Fibroblast of lung (primary cell): ENCODE measurements at regions not wholly inside any gene's neighbourhood (a gene's known extent, or its start where the extent isn't known, plus 50 kb on each side); places are given as distances from the start of the nearest gene placed in this dataset.

ENCODE experiments used
- DNase-seq, 2 donors: peaks; one replicate each; pipeline versions ENCODE4 v3.0.0 to v3.0.0-alpha.2; 2010; ENCODE audit warnings: low read depth in 2 of 2
- H2AFZ ChIP-seq: 2 replicates; pipeline ENCODE4 v1.5.1; 2012; ENCODE audit warnings: low read length, control low read depth, inconsistent platforms
- H3K27ac ChIP-seq: 2 replicates; pipeline ENCODE4 v1.5.1; 2011; ENCODE audit warnings: low read length, control low read depth; ENCODE audit not compliant: insufficient read depth
- H3K27me3 ChIP-seq: 2 replicates; pipeline ENCODE4 v1.5.1; 2011; ENCODE audit warnings: mild to moderate bottlenecking, low read length; ENCODE audit not compliant: control insufficient read depth, insufficient read depth
- H3K36me3 ChIP-seq: 2 replicates; pipeline ENCODE4 v1.5.1; 2011; ENCODE audit warnings: low read length; ENCODE audit not compliant: control insufficient read depth, insufficient read depth
- H3K4me1 ChIP-seq: 2 replicates; pipeline ENCODE4 v1.5.1; 2011; ENCODE audit warnings: low read length; ENCODE audit not compliant: control insufficient read depth, insufficient read depth; ENCODE audit errors: extremely low read depth
- H3K4me2 ChIP-seq: 2 replicates; pipeline ENCODE4 v1.5.1; 2011; ENCODE audit warnings: low read length, control low read depth; ENCODE audit not compliant: insufficient read depth; ENCODE audit errors: extremely low read depth
- H3K4me3 ChIP-seq, 4 experiments: fragments of 200-600 bp in 1 of 4; sonication (generic) in 1 of 4; replicated peaks in 1 of 4; 2 replicates each; pipeline ENCODE4 v1.5.1; 2011 to 2016; ENCODE audit warnings: low read length in 4 of 4, low read depth in 3 of 4, mild to moderate bottlenecking in 3 of 4, control low read depth in 2 of 4, inconsistent platforms in 1 of 4, mixed read lengths in 1 of 4; ENCODE audit not compliant: insufficient read depth in 1 of 4; ENCODE audit errors: control extremely low read depth in 1 of 4
- H3K79me2 ChIP-seq: 2 replicates; pipeline ENCODE4 v1.5.1; 2012; ENCODE audit warnings: mild to moderate bottlenecking, low read length, inconsistent platforms; ENCODE audit not compliant: control insufficient read depth, insufficient read depth
- H3K9ac ChIP-seq: 2 replicates; pipeline ENCODE4 v1.5.1; 2011; ENCODE audit warnings: mild to moderate bottlenecking, low read length, control low read depth; ENCODE audit not compliant: insufficient read depth
- H3K9me3 ChIP-seq: 2 replicates; pipeline ENCODE4 v1.5.1; 2012; ENCODE audit warnings: low read depth, low read length; ENCODE audit not compliant: control insufficient read depth, insufficient read depth
- H4K20me1 ChIP-seq: 2 replicates; pipeline ENCODE4 v1.5.1; 2011; ENCODE audit warnings: low read length; ENCODE audit not compliant: control insufficient read depth, insufficient read depth; ENCODE audit errors: extremely low read depth
- CTCF ChIP-seq, 2 donors: IDR thresholded peaks in 1 of 2; conservative IDR thresholded peaks in 1 of 2; 1 replicate in 1 of 2; 2 replicates in 1 of 2; pipeline ENCODE4 v1.5.1; 2011 to 2012; ENCODE audit warnings: low read length in 2 of 2, control low read depth in 1 of 2, inconsistent platforms in 1 of 2, low read depth in 1 of 2, mild to moderate bottlenecking in 1 of 2
- EZH2 ChIP-seq: IDR thresholded peaks from 2 replicates; pipeline ENCODE4 v1.5.1; 2012; ENCODE audit warnings: low read length, control low read depth, mild to moderate bottlenecking; ENCODE audit errors: missing control alignments

- no peak overlapping the region for H3K4me2 ChIP-seq
- TF ChIP-seq CTCF (conservative IDR thresholded peaks at IDR 0.05 in 1 of 2, IDR thresholded peaks at IDR 0.05 in 1 of 2; ENCODE audit: low read depth in 1 of 2, low read length in 2 of 2) (no peak), EZH2 (no peak)
- H3K27me3 ChIP-seq: no peaks in the 10 kb centered on the region
- H3K36me3 ChIP-seq: no peaks in the 10 kb centered on the region
- no peak overlapping the region for H3K27ac ChIP-seq
- H3K79me2 ChIP-seq: no peaks in the 10 kb centered on the region
- H4K20me1 ChIP-seq: no peaks in the 10 kb centered on the region
- H3K4me3 ChIP-seq: no peak overlapping the region
- no peaks in the 10 kb centered on the region for H3K4me1 ChIP-seq
- H3K9ac ChIP-seq: no peak overlapping the region
- no peaks in the 10 kb centered on the region for H3K9me3 ChIP-seq
- DNase-seq: no peak
- H2AFZ ChIP-seq: no peak overlapping the region
These were observed 168.2 kb upstream of the ROBO2 start for GRCh38 chr3:76871655-76872054.

DNA sequence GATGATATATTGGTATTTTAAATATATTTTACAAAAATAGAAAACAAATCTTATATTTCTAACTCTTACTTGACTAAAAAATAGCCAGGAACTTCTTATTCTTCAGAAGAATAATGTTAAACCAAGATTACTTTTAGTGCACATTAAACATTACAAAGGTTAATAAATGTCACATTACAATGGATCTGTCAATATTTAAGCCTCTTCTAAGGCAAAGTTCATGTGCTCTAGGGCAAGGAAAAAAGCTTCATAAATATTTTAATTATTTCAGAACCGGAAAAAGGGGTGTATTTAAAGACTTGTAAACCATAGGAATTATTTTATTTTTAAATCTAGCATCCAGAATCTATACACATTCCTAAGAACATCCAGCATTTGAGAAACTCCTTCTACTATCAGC lies 166.9 kb upstream of the ROBO2 start:
- Histone ChIP-seq H3K27ac (no peak overlapping the region), H3K4me2 (no peak overlapping the region), H2AFZ (no peak overlapping the region), H3K4me3 (no peak overlapping the region), H4K20me1 (no peaks in the 10 kb centered on the region), H3K79me2 (no peaks in the 10 kb centered on the region), H3K36me3 (no peaks in the 10 kb centered on the region), H3K9ac (no peak overlapping the region), H3K27me3 (no peaks in the 10 kb centered on the region), H3K4me1 (no peaks in the 10 kb centered on the region), H3K9me3 (no peaks in the 10 kb centered on the region)
- TF ChIP-seq CTCF (conservative IDR thresholded peaks at IDR 0.05 in 1 of 2, IDR thresholded peaks at IDR 0.05 in 1 of 2; ENCODE audit: low read depth in 1 of 2, low read length in 2 of 2) (no peak), EZH2 (no peak)
- DNase-seq: no peak

- Histone ChIP-seq H2AFZ (no peak overlapping the region), H3K36me3 (no peaks in the 10 kb centered on the region), H3K4me1 (no peaks in the 10 kb centered on the region), H3K4me2 (no peak overlapping the region), H4K20me1 (no peaks in the 10 kb centered on the region), H3K79me2 (no peaks in the 10 kb centered on the region), H3K9me3 (no peaks in the 10 kb centered on the region), H3K27me3 (no peaks in the 10 kb centered on the region), H3K4me3 (no peak overlapping the region), H3K9ac (no peak overlapping the region), H3K27ac (no peak overlapping the region)
- DNase-seq: no peak
- no peak for TF ChIP-seq CTCF (conservative IDR thresholded peaks at IDR 0.05 in 1 of 2, IDR thresholded peaks at IDR 0.05 in 1 of 2; ENCODE audit: low read depth in 1 of 2, low read length in 2 of 2)
These were observed 166.2 kb upstream of the ROBO2 start for GRCh38 chr3:76873532-76874242.
